Esophagus (tissue), 2 donors: ENCODE measurements at regions not wholly inside any gene's neighbourhood (a gene's known extent, or its start where the extent isn't known, plus 50 kb on each side); places are given as distances from the start of the nearest gene placed in this dataset.

Experiments used
- H3K27ac ChIP-seq, 2 donors: one replicate each; pipeline ENCODE4 v1.5.1; 2013; ENCODE audit warnings: low read depth in 2 of 2, mild to moderate bottlenecking in 2 of 2, inconsistent platforms in 1 of 2, low read length in 1 of 2, moderate library complexity in 1 of 2
- H3K27me3 ChIP-seq, 2 donors: one replicate each; pipeline ENCODE4 v1.6.1; 2013; ENCODE audit warnings: low read length in 2 of 2, control low read depth in 1 of 2, mild to moderate bottlenecking in 1 of 2; ENCODE audit not compliant: insufficient read depth in 2 of 2, control insufficient read depth in 1 of 2
- H3K36me3 ChIP-seq, 2 donors: one replicate each; pipeline ENCODE4 v1.6.1; 2013; ENCODE audit warnings: low read length in 1 of 2; ENCODE audit not compliant: control insufficient read depth in 2 of 2, insufficient read depth in 2 of 2
- H3K4me1 ChIP-seq, 2 donors: one replicate each; pipeline ENCODE4 v1.6.1; 2013; ENCODE audit warnings: low read length in 1 of 2; ENCODE audit not compliant: control insufficient read depth in 2 of 2, insufficient read depth in 2 of 2
- H3K4me3 ChIP-seq, 2 donors: one replicate each; pipeline ENCODE4 v1.5.1; 2013; ENCODE audit warnings: low read length in 2 of 2, mild to moderate bottlenecking in 2 of 2, low read depth in 1 of 2, moderate library complexity in 1 of 2
- H3K9me3 ChIP-seq, 2 donors: one replicate each; pipeline ENCODE4 v1.6.1; 2013; ENCODE audit warnings: mild to moderate bottlenecking in 2 of 2, low read depth in 1 of 2, low read length in 1 of 2, moderate library complexity in 1 of 2; ENCODE audit not compliant: control insufficient read depth in 2 of 2, insufficient read depth in 1 of 2
- WGBS, 2 donors: extraction: QIAGEN DNeasy Blood & Tissue Kit; methylation state at CpG; one replicate each; pipeline ENCODE4 v1.1.7; 2013; 5-methylcytosine and 5-hydroxymethylcytosine counted together
- donor health status: healthy with polysubstance abuse.
- donor health status: Bipolar disorder and iron deficiency.

- no peaks in the 10 kb centered on the region for H3K9me3 ChIP-seq
- H3K27me3 ChIP-seq = peaks cover 0 to 3% of the 10 kb centered on the region in 2 donors
- no peak overlapping the region for H3K4me3 ChIP-seq
- no peak overlapping the region for H3K27ac ChIP-seq
- H3K4me1 ChIP-seq = no peaks in the 10 kb centered on the region
- WGBS, 2 donors = 74 to 82% methylated on average over 2 of the region's 2 CpGs
- H3K36me3 ChIP-seq = no peaks in the 10 kb centered on the region
These were observed 95.0 kb upstream of the GADL1 start for GRCh38 chr3:30989276-30990030.

- Histone ChIP-seq H3K9me3 (no peaks in the 10 kb centered on the region), H3K36me3 (no peaks in the 10 kb centered on the region), H3K4me1 (no peaks in the 10 kb centered on the region), H3K27me3 (no peaks in the 10 kb centered on the region), H3K4me3 (no peak overlapping the region), H3K27ac (no peak overlapping the region)
- 35 to 38% methylated on average over 2 of the region's 2 CpGs for WGBS, 2 donors
These were observed 102.0 kb upstream of the GADL1 start for GRCh38 chr3:30996467-30996866.

- WGBS, 2 donors = 67 to 84% methylated on average over 3 of the region's 3 CpGs
- H3K27me3 ChIP-seq = no peaks in the 10 kb centered on the region
- no peak overlapping the region for H3K4me3 ChIP-seq
- no peaks in the 10 kb centered on the region for H3K9me3 ChIP-seq
- H3K4me1 ChIP-seq = no peaks in the 10 kb centered on the region
- no peak overlapping the region for H3K27ac ChIP-seq
- H3K36me3 ChIP-seq = no peaks in the 10 kb centered on the region
These were observed 108.3 kb upstream of the GADL1 start for GRCh38 chr3:31002730-31003129.

GRCh38 chr3:31004025-31004678 lies 109.7 kb upstream of the GADL1 start:
- no peak overlapping the region for H3K4me3 ChIP-seq
- H3K36me3 ChIP-seq = no peaks in the 10 kb centered on the region
- 61 to 62% methylated on average over 3 of the region's 3 CpGs for WGBS, 2 donors

GRCh38 chr3:31008994-31009393 lies 114.5 kb upstream of the GADL1 start:
- H3K4me3 ChIP-seq = no peak overlapping the region
- H3K27ac ChIP-seq = no peak overlapping the region
- H3K27me3 ChIP-seq = no peaks in the 10 kb centered on the region
- no peaks in the 10 kb centered on the region for H3K36me3 ChIP-seq
- H3K4me1 ChIP-seq = no peaks in the 10 kb centered on the region
- no peaks in the 10 kb centered on the region for H3K9me3 ChIP-seq

More at GRCh38 chr3:31004025-31004678, 109.7 kb upstream of the GADL1 start:
- Histone ChIP-seq H3K9me3 (no peaks in the 10 kb centered on the region), H3K27me3 (no peaks in the 10 kb centered on the region), H3K4me1 (no peaks in the 10 kb centered on the region), H3K27ac (no peak overlapping the region)

- H3K27ac ChIP-seq = no peak overlapping the region
- no peaks in the 10 kb centered on the region for H3K36me3 ChIP-seq
- H3K27me3 ChIP-seq = no peaks in the 10 kb centered on the region
- no peaks in the 10 kb centered on the region for H3K9me3 ChIP-seq
- no peak overlapping the region for H3K4me3 ChIP-seq
- no peaks in the 10 kb centered on the region for H3K4me1 ChIP-seq
These were observed 115.4 kb upstream of the GADL1 start for GRCh38 chr3:31009881-31010280.

- Histone ChIP-seq H3K9me3 (no peaks in the 10 kb centered on the region), H3K4me3 (no peak overlapping the region), H3K36me3 (no peaks in the 10 kb centered on the region), H3K27ac (no peak overlapping the region), H3K27me3 (no peaks in the 10 kb centered on the region), H3K4me1 (no peaks in the 10 kb centered on the region)
- 76 to 77% methylated on average over 2 of the region's 2 CpGs for WGBS, 2 donors
These were observed 116.0 kb upstream of the GADL1 start for GRCh38 chr3:31010491-31010890.

GRCh38 chr3:31011380-31011779 lies 116.9 kb upstream of the GADL1 start:
- Histone ChIP-seq H3K4me3 (no peak overlapping the region), H3K9me3 (no peaks in the 10 kb centered on the region), H3K27ac (no peak overlapping the region), H3K36me3 (no peaks in the 10 kb centered on the region), H3K4me1 (no peaks in the 10 kb centered on the region), H3K27me3 (no peaks in the 10 kb centered on the region)
- WGBS, 2 donors = 62 to 71% methylated on average over 2 of the region's 2 CpGs

- Histone ChIP-seq H3K36me3 (no peaks in the 10 kb centered on the region), H3K9me3 (no peaks in the 10 kb centered on the region), H3K4me3 (no peak overlapping the region), H3K27me3 (no peaks in the 10 kb centered on the region), H3K27ac (no peak overlapping the region), H3K4me1 (no peaks in the 10 kb centered on the region)
These were observed 118.6 kb upstream of the GADL1 start for GRCh38 chr3:31013090-31013489.

GRCh38 chr3:31013843-31014242 lies 119.4 kb upstream of the GADL1 start:
- no peak overlapping the region for H3K4me3 ChIP-seq
- no peaks in the 10 kb centered on the region for H3K4me1 ChIP-seq
- H3K9me3 ChIP-seq = no peaks in the 10 kb centered on the region
- no peaks in the 10 kb centered on the region for H3K36me3 ChIP-seq
- H3K27me3 ChIP-seq = no peaks in the 10 kb centered on the region
- H3K27ac ChIP-seq = no peak overlapping the region
